HCT116 (cell line): ENCODE measurements at regions not wholly inside any gene's neighbourhood (a gene's known extent, or its start where the extent isn't known, plus 50 kb on each side); places are given as distances from the start of the nearest gene placed in this dataset.

Experiments used
- ATAC-seq: fragments of 200-7000 bp; cut with Tn5 transposase; 2 replicates; pipeline ENCODE4 v1.9.1; 2020; ENCODE audit warnings: mild to moderate bottlenecking, moderate library complexity
- BruUV-seq: library from RNA; stranded (reverse); fragments of 400-500 nt; replicated peaks from 2 replicates; lab custom pipeline; 2021; lab: Mats Ljungman, UMichigan
- CTCF ChIA-PET: fragments of 300-600 bp; sonication (Branson Sonifier 250); formaldehyde crosslinking; loops from one replicate; lab custom pipeline; 2021; ENCODE audit warnings: antibody characterized with exemption; lab: Charles Lee
- POLR2A ChIA-PET: fragments of 300-600, 350-600 bp; sonication (Branson Sonifier 250); formaldehyde crosslinking; loops from one replicate; lab custom pipeline; 2021; ENCODE audit warnings: antibody characterized with exemption; lab: Charles Lee
- RAD21 ChIA-PET, 2 experiments: fragments of 300-600 bp; sonication (Branson Sonifier 250); formaldehyde crosslinking; loops; one replicate each; lab custom pipeline; 2023; ENCODE audit warnings: low total read pairs in 2 of 2; ENCODE audit not compliant: uncharacterized antibody in 2 of 2, unreplicated experiment in 2 of 2, low non-redundant PET in 1 of 2; lab: Charles Lee
- DNase-seq: peaks from one replicate; pipeline ENCODE4 v3.0.0-alpha.2; 2010; ENCODE audit warnings: low read depth, low spot score
- H2AFZ ChIP-seq: fragments of 200-600 bp; shearing (Covaris generic), sonication (generic); 2 replicates; pipeline ENCODE4 v1.6.1; 2017; ENCODE audit warnings: low read depth, mixed run types, mixed read lengths, antibody characterized with exemption, low read length; ENCODE audit not compliant: poor library complexity, severe bottlenecking
- H3K27ac ChIP-seq: 2 replicates; pipeline ENCODE4 v1.5.1; 2012; ENCODE audit warnings: low read depth, low read length
- H3K27me3 ChIP-seq: fragments of 200-600 bp; sonication (generic); 2 replicates; pipeline ENCODE4 v1.6.1; 2016; ENCODE audit warnings: mixed run types, low read length, mixed read lengths; ENCODE audit not compliant: insufficient read depth
- H3K36me3 ChIP-seq, 2 experiments: fragments of 200-500 bp in 1 of 2; fragments of 200-600 bp in 1 of 2; sonication (Bioruptor generic) in 1 of 2; sonication (generic) in 1 of 2; 2 replicates each; pipeline versions ENCODE4 v1.5.1 to v1.6.1; 2014 to 2016; ENCODE audit warnings: low read length in 2 of 2, inconsistent platforms in 1 of 2, mixed read lengths in 1 of 2, mixed run types in 1 of 2; ENCODE audit not compliant: insufficient read depth in 2 of 2, control insufficient read depth in 1 of 2
- H3K4me1 ChIP-seq, 2 experiments: fragments of 200-600 bp in 1 of 2; sonication (generic) in 1 of 2; 2 replicates each; pipeline versions ENCODE4 v1.5.1 to v1.6.1; 2012 to 2017; ENCODE audit warnings: low read length in 2 of 2, inconsistent platforms in 1 of 2, mild to moderate bottlenecking in 1 of 2, mixed read lengths in 1 of 2, mixed run types in 1 of 2, moderate library complexity in 1 of 2; ENCODE audit not compliant: insufficient read depth in 2 of 2, control insufficient read depth in 1 of 2
- H3K4me2 ChIP-seq: fragments of 200-600 bp; sonication (generic); 2 replicates; pipeline ENCODE4 v1.6.1; 2017; ENCODE audit warnings: mixed run types, low read length, mixed read lengths
- H3K4me3 ChIP-seq, 2 experiments: fragments of 200-600 bp in 1 of 2; sonication (generic) in 1 of 2; replicated peaks in 1 of 2; 2 replicates each; pipeline ENCODE4 v1.5.1; 2011 to 2016; ENCODE audit warnings: low read length in 2 of 2, control low read depth in 1 of 2, low read depth in 1 of 2, mild to moderate bottlenecking in 1 of 2, mixed read lengths in 1 of 2, mixed run types in 1 of 2
- H3K79me2 ChIP-seq: fragments of 200-600 bp; sonication (generic); 2 replicates; pipeline ENCODE4 v1.6.1; 2017; ENCODE audit warnings: mild to moderate bottlenecking, mixed run types, low read length, moderate library complexity, mixed read lengths; ENCODE audit not compliant: insufficient read depth
- H3K9ac ChIP-seq: fragments of 200-600 bp; sonication (generic); 2 replicates; pipeline ENCODE4 v1.6.1; 2016; ENCODE audit warnings: low read length, mixed read lengths
- H3K9me2 ChIP-seq: fragments of 200-600 bp; sonication (generic), shearing (Covaris generic); 2 replicates; pipeline ENCODE4 v1.6.1; 2017; ENCODE audit warnings: mixed run types, mild to moderate bottlenecking, moderate library complexity; ENCODE audit not compliant: insufficient read depth
- H3K9me3 ChIP-seq, 2 experiments: fragments of 200-500 bp in 1 of 2; fragments of 200-600 bp in 1 of 2; sonication (Bioruptor generic) in 1 of 2; sonication (generic) in 1 of 2; 2 replicates each; pipeline ENCODE4 v1.6.1; 2014 to 2017; ENCODE audit warnings: low read length in 2 of 2, mixed read lengths in 2 of 2, inconsistent platforms in 1 of 2, low read depth in 1 of 2, mild to moderate bottlenecking in 1 of 2, mixed run types in 1 of 2, moderate library complexity in 1 of 2; ENCODE audit not compliant: control insufficient read depth in 1 of 2, insufficient read depth in 1 of 2
- H4K20me1 ChIP-seq: fragments of 200-600 bp; sonication (generic), shearing (Covaris generic); 2 replicates; pipeline ENCODE4 v1.6.1; 2017; ENCODE audit warnings: mixed run types, mild to moderate bottlenecking, moderate library complexity; ENCODE audit not compliant: insufficient read depth
- ATF3 ChIP-seq: IDR thresholded peaks from 2 replicates; pipeline ENCODE4 v1.6.1; 2012
- CTCF ChIP-seq, 3 experiments: fragments of 200-600 bp in 1 of 3; sonication (generic) in 1 of 3; IDR thresholded peaks in 2 of 3; conservative IDR thresholded peaks in 1 of 3; 2 replicates each; pipeline ENCODE4 v1.5.1; 2012 to 2017; ENCODE audit warnings: low read depth in 2 of 3, low read length in 2 of 3, antibody characterized with exemption in 1 of 3, borderline replicate concordance in 1 of 3, control low read depth in 1 of 3, mild to moderate bottlenecking in 1 of 3, mixed read lengths in 1 of 3, mixed run types in 1 of 3, moderate library complexity in 1 of 3; ENCODE audit not compliant: insufficient read depth in 1 of 3
- EGR1 ChIP-seq: IDR thresholded peaks from 2 replicates; pipeline ENCODE4 v1.6.1; 2012; ENCODE audit warnings: low read depth
- ELF1 ChIP-seq: IDR thresholded peaks from 2 replicates; pipeline ENCODE4 v1.6.1; 2012; ENCODE audit warnings: low read depth, borderline replicate concordance
- EZH2phosphoT487 ChIP-seq: fragments of 200-600 bp; IDR thresholded peaks from 2 replicates; pipeline ENCODE4 v1.6.1; 2018; ENCODE audit warnings: antibody characterized with exemption, borderline replicate concordance
- JUND ChIP-seq: IDR thresholded peaks from 2 replicates; pipeline ENCODE4 v1.6.1; 2012
- POLR2AphosphoS5 ChIP-seq: IDR thresholded peaks from 2 replicates; pipeline ENCODE4 v1.6.1; 2011; ENCODE audit warnings: mild to moderate bottlenecking, low read depth, low read length, moderate library complexity
- SIN3A ChIP-seq: IDR thresholded peaks from 2 replicates; pipeline ENCODE4 v1.6.1; 2012; ENCODE audit warnings: low read depth
- TCF7L2 ChIP-seq: IDR thresholded peaks from 2 replicates; pipeline ENCODE4 v1.7.0; 2011; ENCODE audit warnings: borderline replicate concordance, inconsistent platforms; ENCODE audit not compliant: insufficient read depth, insufficient read length; ENCODE audit errors: extremely low read depth
- YY1 ChIP-seq: IDR thresholded peaks from 2 replicates; pipeline ENCODE4 v1.6.1; 2011; ENCODE audit warnings: low read length, low read depth, moderate library complexity, mild to moderate bottlenecking; ENCODE audit not compliant: insufficient replicate concordance; ENCODE audit errors: extremely low read depth
- intact Hi-C: fragments of 100-400 bp; cut with micrococcal nuclease; formaldehyde crosslinking; loops from 2 replicates; pipeline ENCODE4 v1.10.0; 2022

GRCh38 chr6:120328521-120328920 is 979.0 kb upstream of the MAN1A1 start:
- ChIA-PET CTCF (no interaction called here), RAD21 (no interaction called here)

More at GRCh38 chr6:120328521-120328920, 979.0 kb upstream of the MAN1A1 start:
- POLR2A ChIA-PET: no interaction called here
- ATAC-seq: no peak
- Histone ChIP-seq H3K79me2 (no peaks in the 10 kb centered on the region), H3K27ac (no peak overlapping the region), H2AFZ (no peak overlapping the region), H3K9me2 (no peaks in the 10 kb centered on the region), H4K20me1 (no peaks in the 10 kb centered on the region), H3K4me2 (no peak overlapping the region), H3K9me3 (no peaks in the 10 kb centered on the region), H3K4me1 (no peaks in the 10 kb centered on the region), H3K27me3 (no peaks in the 10 kb centered on the region), H3K9ac (no peak overlapping the region), H3K36me3 (no peaks in the 10 kb centered on the region), H3K4me3 (no peak overlapping the region)
- no peak for DNase-seq
- TF ChIP-seq EGR1: no peak
- TF ChIP-seq TCF7L2: no peak
- TF ChIP-seq EZH2phosphoT487: no peak
- no peak for TF ChIP-seq ELF1
- no peak for TF ChIP-seq YY1
- no peak for TF ChIP-seq JUND
- no peak for TF ChIP-seq CTCF (IDR thresholded peaks at IDR 0.05 in 2 of 3, conservative IDR thresholded peaks at IDR 0.05 in 1 of 3; ENCODE audit: borderline replicate concordance in 1 of 3, insufficient read depth in 1 of 3, low read depth in 2 of 3, low read length in 2 of 3)
- TF ChIP-seq SIN3A: no peak
- TF ChIP-seq ATF3: no peak
- no peak for TF ChIP-seq POLR2AphosphoS5
- intact Hi-C loops: no loop called here
- no TSS peak for BruUV-seq
